ENCODE measurements at regions not wholly inside any gene's neighbourhood (a gene's known extent, or its start where the extent isn't known, plus 50 kb on each side); places are given as distances from the start of the nearest gene placed in this dataset.

GRCh38 chr11:121932646-121933185 lies 183.3 kb downstream of the BLID start:
- in situ Hi-C loops (cut with MboI; ENCODE audit: low pct_unique_long_range_greater_than_20kb in 2 of 9, low sequenced_read_pairs in 9 of 9, unreplicated experiment in 9 of 9): loop anchor here in 1 of 9 experiments (25.0 kb wide), 1 partner anchor 270 kb away; no protein-coding TSS in a partner anchor
- peaks cover 11 to 31% of the 10 kb centered on the region in 2 donors for H3K4me1 ChIP-seq (replicated peaks in 1 of 2)
- peak in 3 of 8 experiments; percentile 55 to 62 (median 62) for ATAC-seq (replicated peaks in 6 of 8)
- H3K4me3 ChIP-seq: no peak overlapping the region
- H3K27ac ChIP-seq: no peak overlapping the region
- 75 to 100% (median 90%) methylated on average over 1 to 3 of the region's 3 CpGs; no CpG with 5 or more reads in 2 of the 10 experiments for WGBS, 10 experiments

DNA sequence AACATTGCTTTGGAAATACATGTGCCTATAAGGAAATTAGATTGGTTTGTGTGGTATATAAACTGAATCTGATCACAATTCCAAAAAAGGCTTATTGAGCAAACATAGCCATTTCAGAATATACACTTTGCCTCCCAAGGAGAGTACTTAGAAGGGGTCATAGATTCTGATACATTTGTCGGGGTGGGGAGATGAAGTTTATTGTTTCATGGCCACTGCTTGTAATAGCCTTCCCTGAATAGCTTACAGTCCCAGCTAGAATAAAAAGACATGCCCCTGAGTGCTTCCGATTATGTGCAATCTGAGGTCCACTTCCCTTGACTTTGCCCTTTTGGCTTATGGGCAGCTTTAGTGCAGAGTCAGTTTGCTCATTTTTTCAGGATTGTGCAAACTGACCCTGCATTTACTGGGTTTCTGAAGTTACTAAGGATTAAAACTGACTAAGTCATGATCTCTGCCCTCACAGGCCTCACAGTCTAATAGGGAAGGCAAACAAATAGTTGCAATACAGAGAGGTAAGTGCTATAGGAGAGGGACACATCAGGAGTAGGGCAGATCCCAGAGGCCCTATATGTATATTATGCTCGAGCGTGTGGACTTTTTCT lies 184.2 kb downstream of the BLID start:
- Histone ChIP-seq H3K27ac (no peak overlapping the region), H3K4me3 (no peak overlapping the region), H3K4me1 (replicated peaks in 1 of 2) (peaks cover 11 to 32% of the 10 kb centered on the region in 2 donors)
- in situ Hi-C loops (cut with MboI; ENCODE audit: low pct_unique_long_range_greater_than_20kb in 2 of 9, low sequenced_read_pairs in 9 of 9, unreplicated experiment in 9 of 9): loop anchor here in 1 of 9 experiments (25.0 kb wide), 1 partner anchor 270 kb away; no protein-coding TSS in a partner anchor
- WGBS, 10 experiments: 81 to 100% (median 90%) methylated on average over 1 to 4 of the region's 4 CpGs; no CpG with 5 or more reads in 2 of the 10 experiments
- ATAC-seq (replicated peaks in 6 of 8): no peak

GRCh38 chr11:121931121-121931520 lies 184.9 kb downstream of the BLID start:
- Histone ChIP-seq H3K4me3 (no peak overlapping the region), H3K4me1 (replicated peaks in 1 of 2) (peaks cover 11 to 26% of the 10 kb centered on the region in 2 donors), H3K27ac (no peak overlapping the region)
- no peak for ATAC-seq (replicated peaks in 6 of 8)
- 17 to 100% (median 90%) methylated on average over 1 to 2 of the region's 2 CpGs; no CpG with 5 or more reads in 1 of the 10 experiments for WGBS, 10 experiments
- in situ Hi-C loops (cut with MboI; ENCODE audit: low pct_unique_long_range_greater_than_20kb in 2 of 9, low sequenced_read_pairs in 9 of 9, unreplicated experiment in 9 of 9): loop anchor here in 1 of 9 experiments (25.0 kb wide), 1 partner anchor 269 kb away; no protein-coding TSS in a partner anchor

GRCh38 chr11:121930004-121930965 lies 185.7 kb downstream of the BLID start:
- WGBS, 10 experiments: 0 to 41% (median 25%) methylated on average over 1 to 15 of the region's 18 CpGs
- in situ Hi-C loops (cut with MboI; ENCODE audit: low pct_unique_long_range_greater_than_20kb in 2 of 9, low sequenced_read_pairs in 9 of 9, unreplicated experiment in 9 of 9): loop anchor here in 1 of 9 experiments (25.0 kb wide), 1 partner anchor 268 kb away; no protein-coding TSS in a partner anchor
- Histone ChIP-seq H3K4me3 (peak overlapping the region; percentile 21 to 36 (median 28)), H3K27ac (peak overlapping the region; percentile 67 to 83), H3K4me1 (replicated peaks in 1 of 2) (peaks cover 11 to 26% of the 10 kb centered on the region in 2 donors)
- ATAC-seq (replicated peaks in 6 of 8): peak in 7 of 8 experiments; percentile 18 to 55 (median 42)

- ATAC-seq (replicated peaks in 6 of 8): peak in 7 of 8 experiments; percentile 22 to 83 (median 82)
- Histone ChIP-seq H3K4me3 (peak overlapping the region; percentile 21 to 36 (median 28)), H3K27ac (peak overlapping the region; percentile 67 to 83), H3K4me1 (replicated peaks in 1 of 2) (peaks cover 11 to 26% of the 10 kb centered on the region in 2 donors)
- 0 to 34% (median 2%) methylated on average over 2 to 6 of the region's 11 CpGs; no CpG with 5 or more reads in 2 of the 10 experiments for WGBS, 10 experiments
- in situ Hi-C loops (cut with MboI; ENCODE audit: low pct_unique_long_range_greater_than_20kb in 2 of 9, low sequenced_read_pairs in 9 of 9, unreplicated experiment in 9 of 9): loop anchor here in 1 of 9 experiments (25.0 kb wide), 1 partner anchor 267 kb away; no protein-coding TSS in a partner anchor
Measured at GRCh38 chr11:121929581-121929980, 186.4 kb downstream of the BLID start.

DNA sequence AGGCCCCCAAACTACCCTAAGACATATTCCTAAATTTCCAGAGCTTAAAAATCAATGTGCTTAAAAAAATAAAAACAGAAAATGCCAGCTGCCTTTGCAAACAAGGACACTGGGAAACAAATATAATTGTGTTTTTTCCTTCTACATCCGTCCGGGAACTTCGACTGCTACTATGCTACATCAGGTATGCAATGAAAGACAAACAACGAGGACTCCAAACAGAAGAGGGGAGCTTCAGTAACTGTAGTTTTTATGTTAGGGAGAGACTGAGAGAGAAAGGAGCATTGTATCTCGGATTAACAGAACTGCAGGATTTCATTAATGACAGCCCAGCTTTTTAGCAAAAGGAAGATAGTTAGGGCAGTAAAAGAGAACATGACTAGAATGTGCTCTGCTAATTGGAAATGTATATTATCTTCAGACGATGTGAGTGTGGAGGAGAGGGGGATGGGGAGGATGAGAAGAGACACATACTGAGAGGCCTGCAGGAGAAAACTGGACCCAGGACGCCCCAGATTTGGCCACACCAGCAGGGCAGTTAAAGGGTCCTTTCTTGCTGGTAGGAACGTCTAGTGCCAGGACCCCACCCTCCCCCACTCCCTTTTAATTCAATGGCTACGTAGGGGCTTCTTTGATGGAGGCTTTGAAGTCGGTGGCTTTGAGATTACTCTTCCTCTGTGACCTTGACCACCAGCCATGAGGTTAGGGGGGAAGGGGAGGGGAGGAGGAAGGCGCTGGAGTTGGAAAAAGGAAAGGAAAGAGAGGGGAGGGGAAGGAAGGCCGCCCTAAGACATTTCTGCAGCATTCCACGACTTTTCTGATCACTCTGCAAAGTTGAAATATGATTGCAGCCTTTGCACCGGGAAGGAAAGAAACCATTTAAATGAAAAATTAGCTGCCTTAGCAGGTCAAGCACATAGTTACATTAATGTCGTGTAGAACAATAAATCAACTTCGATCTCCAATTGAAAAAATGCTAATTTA lies 187.1 kb downstream of the BLID start:
- Histone ChIP-seq H3K27ac (peak overlapping the region; percentile 65 to 83), H3K4me3 (peak overlapping the region; percentile 21 to 36 (median 28)), H3K4me1 (replicated peaks in 1 of 2) (peaks cover 11 to 26% of the 10 kb centered on the region in 2 donors)
- in situ Hi-C loops (cut with MboI; ENCODE audit: low pct_unique_long_range_greater_than_20kb in 2 of 9, low sequenced_read_pairs in 9 of 9, unreplicated experiment in 9 of 9): loop anchor here in 1 of 9 experiments (25.0 kb wide), 1 partner anchor 267 kb away; no protein-coding TSS in a partner anchor
- WGBS, 10 experiments: 17 to 94% (median 33%) methylated on average over 1 to 13 of the region's 16 CpGs
- ATAC-seq (replicated peaks in 6 of 8): peak in 5 of 8 experiments; percentile 64 to 76 (median 71)

- H3K27ac ChIP-seq: peak overlapping the region in 1 of 2 donors; percentile 83
- WGBS, 10 experiments: 76 to 90% (median 83%) methylated on average over 1 to 4 of the region's 6 CpGs; no CpG with 5 or more reads in 6 of the 10 experiments
- in situ Hi-C loops (cut with MboI; ENCODE audit: low pct_unique_long_range_greater_than_20kb in 2 of 9, low sequenced_read_pairs in 9 of 9, unreplicated experiment in 9 of 9): loop anchor here in 1 of 9 experiments (25.0 kb wide), 1 partner anchor 265 kb away; no protein-coding TSS in a partner anchor
Measured at GRCh38 chr11:121927789-121928188, 188.2 kb downstream of the BLID start.

DNA sequence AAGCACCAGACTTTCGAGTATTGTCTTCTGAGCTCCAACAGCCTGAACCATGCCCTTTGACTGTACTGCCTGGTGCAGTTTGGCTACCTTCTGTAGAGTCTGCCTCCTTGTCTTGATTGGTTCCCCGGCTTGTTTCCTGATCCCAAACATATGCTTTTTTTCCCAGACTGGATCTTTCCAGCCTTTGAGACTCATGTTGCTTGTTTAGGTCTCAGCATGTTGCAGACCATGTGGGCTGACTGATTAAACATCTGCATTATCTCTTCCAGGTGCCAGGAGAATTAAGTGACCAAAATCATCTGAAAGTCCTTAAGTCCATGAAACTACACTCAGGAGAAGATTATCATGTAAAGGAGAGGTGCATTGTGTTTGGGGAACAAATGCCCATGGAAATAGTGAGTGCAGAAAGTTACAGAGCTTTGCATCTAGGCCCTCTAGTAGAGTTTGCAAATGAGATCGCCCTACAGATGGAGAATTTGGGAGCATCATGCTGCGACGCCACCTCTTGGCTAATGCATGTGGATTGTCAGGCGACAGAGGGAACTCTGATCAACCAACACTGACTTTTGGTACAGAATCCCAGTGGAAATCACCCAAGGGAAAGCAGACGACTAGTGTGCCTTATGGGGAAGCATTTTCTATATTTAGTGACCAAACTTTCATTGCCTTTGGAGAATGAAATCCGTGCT lies 188.8 kb downstream of the BLID start:
- Histone ChIP-seq H3K27ac (no peak overlapping the region), H3K4me1 (replicated peaks in 1 of 2) (peaks cover 11 to 26% of the 10 kb centered on the region in 2 donors), H3K4me3 (no peak overlapping the region)
- 17 to 83% (median 70%) methylated on average over 1 to 7 of the region's 8 CpGs; no CpG with 5 or more reads in 2 of the 10 experiments for WGBS, 10 experiments
- in situ Hi-C loops (cut with MboI; ENCODE audit: low pct_unique_long_range_greater_than_20kb in 2 of 9, low sequenced_read_pairs in 9 of 9, unreplicated experiment in 9 of 9): loop anchor here in 1 of 9 experiments (25.0 kb wide), 1 partner anchor 265 kb away; no protein-coding TSS in a partner anchor
- ATAC-seq (replicated peaks in 6 of 8): no peak

More at GRCh38 chr11:121927789-121928188, 188.2 kb downstream of the BLID start:
- Histone ChIP-seq H3K4me1 (replicated peaks in 1 of 2) (peaks cover 11 to 26% of the 10 kb centered on the region in 2 donors), H3K4me3 (no peak overlapping the region)
- no peak for ATAC-seq (replicated peaks in 6 of 8)

DNA sequence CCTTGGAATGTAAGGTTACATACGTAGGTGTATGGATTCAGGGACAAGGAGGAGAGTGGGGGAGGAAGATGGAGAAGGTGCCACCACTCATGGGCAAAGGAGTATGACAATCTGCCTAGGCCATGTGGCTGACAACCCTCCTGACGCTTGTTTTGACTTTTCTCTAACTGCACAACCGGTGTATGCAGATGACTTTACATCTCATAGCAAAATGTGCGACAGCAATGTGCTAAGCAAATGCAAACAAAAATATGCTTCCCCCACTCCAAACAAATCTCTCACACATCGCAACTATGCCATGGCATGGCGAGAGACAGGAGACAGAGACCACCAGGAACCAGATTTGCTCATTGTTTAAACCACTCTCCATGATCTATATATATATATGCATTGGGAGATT lies 191.8 kb downstream of the BLID start:
- peaks cover 11 to 16% of the 10 kb centered on the region in 2 donors for H3K4me1 ChIP-seq (replicated peaks in 1 of 2)
- in situ Hi-C loops (cut with MboI; ENCODE audit: low pct_unique_long_range_greater_than_20kb in 2 of 9, low sequenced_read_pairs in 9 of 9, unreplicated experiment in 9 of 9): no loop called here
- 70 to 100% (median 89%) methylated on average over 1 to 6 of the region's 6 CpGs; no CpG with 5 or more reads in 4 of the 10 experiments for WGBS, 10 experiments
- H3K27ac ChIP-seq: no peak overlapping the region
- no peak for ATAC-seq (replicated peaks in 6 of 8)
- no peak overlapping the region for H3K4me3 ChIP-seq

- WGBS, 10 experiments: 20 to 100% (median 67%) methylated on average over 1 of the region's 1 CpG; no CpG with 5 or more reads in 5 of the 10 experiments
- Histone ChIP-seq H3K27ac (peak overlapping the region in 1 of 2 donors; percentile 15), H3K4me1 (replicated peaks in 1 of 2) (peaks cover 0 to 15% of the 10 kb centered on the region in 2 donors), H3K4me3 (no peak overlapping the region)
- ATAC-seq (replicated peaks in 6 of 8): peak in 5 of 8 experiments; percentile 26 to 64 (median 40)
- in situ Hi-C loops (cut with MboI; ENCODE audit: low pct_unique_long_range_greater_than_20kb in 2 of 9, low sequenced_read_pairs in 9 of 9, unreplicated experiment in 9 of 9): no loop called here
Measured at GRCh38 chr11:121917482-121917881, 198.5 kb downstream of the BLID start.

Measured in motor neuron (in vitro differentiated cells).